Astrocyte of the spinal cord (primary cell): ENCODE measurements at regions not wholly inside any gene's neighbourhood (a gene's known extent, or its start where the extent isn't known, plus 50 kb on each side); places are given as distances from the start of the nearest gene placed in this dataset.
A peak's percentile ranks its signal among the peaks of the same experiment; 100 is the strongest.

Experiments used
- DNase-seq: peaks from one replicate; pipeline ENCODE4 v3.0.0; 2011; ENCODE audit warnings: low read depth, low spot score
- H3K4me3 ChIP-seq: 2 replicates; pipeline ENCODE4 v1.5.1; 2011; ENCODE audit warnings: low read depth, mild to moderate bottlenecking, low read length, moderate library complexity
- in situ Hi-C: cut with HindIII; loops from 2 replicates; pipeline ENCODE4 v1.10.0; 2017; ENCODE audit warnings: low sequenced_read_pairs
- TF ChIP-seq, protein P1 (sequence below): IDR thresholded peaks from 2 replicates; pipeline ENCODE4 v1.5.1; 2012; ENCODE audit warnings: low read depth, mild to moderate bottlenecking, low read length, inconsistent platforms

DNA sequence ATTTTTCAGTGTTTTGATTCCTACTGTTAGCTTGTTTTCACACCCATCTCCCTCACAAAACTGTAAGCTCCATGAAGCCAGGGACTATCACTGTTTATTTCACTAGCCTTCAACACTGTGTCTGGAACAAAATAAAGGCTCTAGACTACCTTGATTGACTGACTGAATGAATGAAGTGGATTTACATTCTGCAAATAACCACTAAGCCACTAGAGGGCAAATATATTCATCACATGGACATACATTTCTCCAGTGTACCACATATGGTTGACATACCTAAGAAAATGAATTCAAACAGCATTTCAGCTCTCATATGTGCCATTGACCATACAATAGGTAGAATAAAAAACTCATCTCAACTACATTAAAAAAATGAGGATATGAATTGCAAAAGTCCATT, 185.9 kb downstream of the RAB11FIP2 start:
- no peak overlapping the region for H3K4me3 ChIP-seq
- TF ChIP-seq, protein P1, sequence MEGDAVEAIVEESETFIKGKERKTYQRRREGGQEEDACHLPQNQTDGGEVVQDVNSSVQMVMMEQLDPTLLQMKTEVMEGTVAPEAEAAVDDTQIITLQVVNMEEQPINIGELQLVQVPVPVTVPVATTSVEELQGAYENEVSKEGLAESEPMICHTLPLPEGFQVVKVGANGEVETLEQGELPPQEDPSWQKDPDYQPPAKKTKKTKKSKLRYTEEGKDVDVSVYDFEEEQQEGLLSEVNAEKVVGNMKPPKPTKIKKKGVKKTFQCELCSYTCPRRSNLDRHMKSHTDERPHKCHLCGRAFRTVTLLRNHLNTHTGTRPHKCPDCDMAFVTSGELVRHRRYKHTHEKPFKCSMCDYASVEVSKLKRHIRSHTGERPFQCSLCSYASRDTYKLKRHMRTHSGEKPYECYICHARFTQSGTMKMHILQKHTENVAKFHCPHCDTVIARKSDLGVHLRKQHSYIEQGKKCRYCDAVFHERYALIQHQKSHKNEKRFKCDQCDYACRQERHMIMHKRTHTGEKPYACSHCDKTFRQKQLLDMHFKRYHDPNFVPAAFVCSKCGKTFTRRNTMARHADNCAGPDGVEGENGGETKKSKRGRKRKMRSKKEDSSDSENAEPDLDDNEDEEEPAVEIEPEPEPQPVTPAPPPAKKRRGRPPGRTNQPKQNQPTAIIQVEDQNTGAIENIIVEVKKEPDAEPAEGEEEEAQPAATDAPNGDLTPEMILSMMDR, result peak; percentile 33
- in situ Hi-C loops, result no loop called here
- DNase-seq, result peak; percentile 3

DNA sequence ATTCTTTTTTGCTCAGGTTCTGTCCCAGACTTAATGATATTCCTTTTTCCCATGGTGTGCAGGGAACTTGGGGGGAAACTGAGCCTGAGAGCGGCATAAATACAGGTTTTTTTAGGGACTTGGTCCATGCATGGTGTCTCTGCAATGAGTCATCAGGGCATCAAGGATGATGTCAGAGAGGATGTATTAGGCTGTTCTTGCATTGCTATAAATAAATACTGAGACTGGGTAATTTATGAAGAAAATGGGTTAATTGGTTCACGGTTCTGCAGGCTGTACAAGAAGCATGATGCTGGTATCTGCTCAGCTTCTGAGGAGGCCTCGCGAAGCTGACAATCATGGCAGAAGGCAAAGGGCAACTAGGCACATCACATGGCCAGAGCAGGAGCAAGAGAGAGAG, 185.4 kb downstream of the RAB11FIP2 start:
- no peak for DNase-seq
- TF ChIP-seq, protein P1, result no peak
- in situ Hi-C loops, result no loop called here
- no peak overlapping the region for H3K4me3 ChIP-seq

DNA sequence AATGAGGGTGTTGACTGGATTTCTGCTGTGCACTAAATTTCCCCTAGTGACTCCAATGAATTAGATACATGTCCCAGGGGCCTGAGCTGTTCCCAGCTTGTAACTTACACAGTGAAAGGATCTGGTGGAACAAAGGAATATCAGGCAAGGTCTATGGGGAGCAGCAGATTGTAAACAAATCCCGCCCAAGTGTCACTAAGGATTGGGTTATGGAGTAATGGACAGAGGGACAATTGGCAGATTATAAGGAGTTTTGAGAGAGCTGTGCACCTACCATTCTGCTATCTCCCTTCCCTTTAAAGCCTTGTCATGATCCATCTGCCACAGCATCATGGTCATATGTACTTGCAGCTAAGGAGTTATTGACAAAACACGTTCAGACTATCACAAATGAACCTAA, 183.0 kb downstream of the RAB11FIP2 start:
- in situ Hi-C loops, result no loop called here
- DNase-seq, result no peak
- TF ChIP-seq, protein P1, result no peak
- no peak overlapping the region for H3K4me3 ChIP-seq

DNA sequence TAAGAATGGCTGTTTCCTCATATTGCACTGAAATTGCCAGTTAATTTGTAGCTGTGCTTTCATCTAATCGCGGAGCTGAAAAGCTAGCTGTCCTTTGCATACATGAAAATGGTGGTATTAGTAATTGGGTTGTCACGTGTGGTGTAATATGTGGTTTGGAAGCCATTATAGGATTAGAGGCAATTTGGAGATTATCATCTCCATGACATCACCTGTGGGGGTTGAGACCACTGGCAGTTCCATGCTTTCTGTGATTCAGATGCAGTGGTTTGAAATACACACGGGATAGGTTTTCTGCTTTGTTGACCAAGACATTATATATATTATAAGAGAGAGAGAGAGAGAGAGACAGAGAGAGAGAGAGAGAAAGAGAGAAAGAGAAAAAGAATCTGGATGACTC, 180.8 kb downstream of the RAB11FIP2 start:
- H3K4me3 ChIP-seq, result no peak overlapping the region
- in situ Hi-C loops, result no loop called here
- no peak for DNase-seq
- TF ChIP-seq, protein P1, result no peak

DNA sequence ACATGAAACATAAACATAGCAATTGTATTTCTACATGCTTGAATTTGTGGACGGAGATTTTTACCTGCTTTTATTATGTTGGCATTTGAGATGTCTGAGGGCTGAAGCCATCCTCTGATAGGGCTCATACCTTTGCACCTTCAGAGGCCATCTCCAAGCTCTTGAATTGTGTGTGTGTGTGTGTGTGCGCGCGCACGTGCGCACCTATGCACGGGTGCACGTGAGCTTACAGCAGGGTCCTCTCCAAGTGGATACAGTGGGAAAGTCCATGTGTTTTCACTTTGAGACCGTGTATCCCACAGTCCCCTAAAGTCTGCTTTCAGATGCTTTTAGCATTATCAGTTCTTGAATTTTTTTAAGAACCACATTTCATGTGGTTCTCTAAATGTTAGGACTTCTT, 178.6 kb downstream of the RAB11FIP2 start:
- in situ Hi-C loops, result no loop called here
- TF ChIP-seq, protein P1, result no peak
- DNase-seq, result no peak
- H3K4me3 ChIP-seq, result no peak overlapping the region

DNA sequence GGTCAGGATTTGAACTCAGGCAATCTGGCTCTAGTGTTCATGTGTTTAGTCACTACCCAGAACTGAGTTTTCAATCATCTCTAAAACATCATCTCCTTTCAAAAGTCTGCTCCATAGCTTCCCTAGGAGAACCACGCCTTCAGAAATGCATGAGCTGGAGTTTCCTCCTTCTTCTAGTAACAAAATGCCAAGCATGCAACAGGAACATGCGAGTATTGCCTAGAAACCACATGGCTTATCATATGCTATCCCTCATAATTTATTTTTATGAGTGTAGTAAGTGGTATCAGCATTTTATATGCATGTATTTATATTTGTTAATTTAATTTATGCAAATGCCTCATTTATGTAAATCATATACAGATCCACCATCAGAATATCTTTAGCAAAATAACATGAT, 170.9 kb downstream of the RAB11FIP2 start:
- TF ChIP-seq, protein P1, result no peak
- H3K4me3 ChIP-seq, result no peak overlapping the region
- in situ Hi-C loops, result no loop called here
- no peak for DNase-seq

DNA sequence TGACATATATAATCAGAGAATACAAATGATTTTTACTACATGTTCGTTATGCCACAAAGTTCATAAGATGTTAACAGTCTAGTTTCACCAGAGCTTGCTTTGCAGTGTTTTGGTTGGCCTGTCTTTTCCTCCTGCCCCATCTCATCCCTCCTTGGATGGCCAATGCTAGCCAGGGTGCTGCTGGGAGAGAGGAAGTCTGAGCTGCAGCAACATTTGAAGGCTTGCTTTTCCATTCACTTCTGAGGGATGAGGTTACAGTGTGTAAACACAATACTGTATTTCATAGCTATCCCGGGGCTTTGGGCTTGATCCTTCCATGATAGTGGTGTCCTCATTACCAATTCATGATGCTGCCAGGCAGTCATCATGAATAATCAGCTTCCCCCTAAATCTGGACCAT, 170.5 kb downstream of the RAB11FIP2 start:
- in situ Hi-C loops, result no loop called here
- DNase-seq, result no peak
- TF ChIP-seq, protein P1, result no peak
- H3K4me3 ChIP-seq, result no peak overlapping the region
